Body of pancreas (tissue), 4 donors: ENCODE measurements at regions not wholly inside any gene's neighbourhood (a gene's known extent, or its start where the extent isn't known, plus 50 kb on each side); places are given as distances from the start of the nearest gene placed in this dataset.

Source experiments
- ATAC-seq: fragments of 150-250 bp; one replicate; pipeline ENCODE4 v1.9.1; 2016
- DNase-seq, 4 donors: peaks; one replicate each; pipeline ENCODE4 v3.0.0-alpha.2; 2019
- H3K27ac ChIP-seq, 4 donors: fragments of 200-600 bp; sonication (generic); 1 replicate in 3 of 4; 2 replicates in 1 of 4; pipeline versions ENCODE4 v1.5.1 to v1.6.1; 2016 to 2019; ENCODE audit warnings: mild to moderate bottlenecking in 1 of 4, mixed read lengths in 1 of 4, moderate library complexity in 1 of 4
- H3K27me3 ChIP-seq, 2 donors: fragments of 200-600 bp; sonication (generic); one replicate each; pipeline ENCODE4 v1.6.0; 2016; ENCODE audit warnings: mild to moderate bottlenecking in 1 of 2
- H3K36me3 ChIP-seq, 2 donors: fragments of 200-600 bp; sonication (generic); replicated peaks in 1 of 2; 2 replicates each; pipeline ENCODE4 v1.5.1; 2016; ENCODE audit warnings: low read depth in 2 of 2; ENCODE audit not compliant: insufficient read depth in 1 of 2
- H3K4me1 ChIP-seq: fragments of 200-600 bp; sonication (generic); one replicate; pipeline ENCODE4 v1.6.0; 2016
- H3K4me3 ChIP-seq, 2 donors: fragments of 200-600 bp; sonication (generic); 1 replicate in 1 of 2; 2 replicates in 1 of 2; pipeline ENCODE4 v1.5.1; 2016 to 2019
- H3K9me3 ChIP-seq, 3 donors: fragments of 200-600 bp; sonication (generic); 1 replicate in 2 of 3; 2 replicates in 1 of 3; pipeline ENCODE4 v1.5.1; 2016
- POLR2A ChIP-seq, 3 donors: fragments of 450-650 bp; IDR thresholded peaks; one replicate each; pipeline ENCODE4 v1.6.1; 2016; ENCODE audit warnings: antibody characterized with exemption in 3 of 3, mild to moderate bottlenecking in 2 of 3
- WGBS, 2 donors: methylation state at CpG; one replicate each; pipeline ENCODE4 v1.1.5; 2017; 5-methylcytosine and 5-hydroxymethylcytosine counted together
- intact Hi-C: fragments of 100-400 bp; cut with DNase I; formaldehyde crosslinking; loops from one replicate; pipeline ENCODE4 v1.15.1; 2023
- TF ChIP-seq, protein P1 (sequence below), 7 experiments: fragments of 450-650 bp in 4 of 7; fragments of 200-600 bp in 3 of 7; sonication (generic) in 3 of 7; IDR thresholded peaks; one replicate each; pipeline ENCODE4 v1.5.1; 2016 to 2019; ENCODE audit warnings: antibody characterized with exemption in 7 of 7

DNA sequence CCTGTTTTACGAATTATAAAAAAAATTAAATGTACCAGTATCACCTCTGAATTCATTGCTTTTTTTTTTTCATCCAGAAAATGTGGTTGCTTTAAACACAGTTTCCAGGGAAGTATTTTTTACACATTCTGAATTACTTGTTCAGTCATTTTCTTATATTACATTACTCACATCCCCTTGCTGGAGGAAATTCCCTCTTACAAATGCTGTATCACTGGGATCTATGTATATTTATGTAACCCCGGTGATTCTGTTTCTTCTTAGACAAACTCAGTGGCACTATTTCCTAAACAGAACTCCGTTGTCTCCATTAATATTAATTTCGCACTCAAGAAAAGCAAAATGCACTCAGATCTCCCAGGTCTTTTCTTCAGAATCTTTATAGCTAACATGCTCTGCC, 1078.5 kb upstream of the ZEB2 start:
- TF ChIP-seq POLR2A (IDR thresholded peaks at IDR 0.05): no peak
- TF ChIP-seq, protein P1, sequence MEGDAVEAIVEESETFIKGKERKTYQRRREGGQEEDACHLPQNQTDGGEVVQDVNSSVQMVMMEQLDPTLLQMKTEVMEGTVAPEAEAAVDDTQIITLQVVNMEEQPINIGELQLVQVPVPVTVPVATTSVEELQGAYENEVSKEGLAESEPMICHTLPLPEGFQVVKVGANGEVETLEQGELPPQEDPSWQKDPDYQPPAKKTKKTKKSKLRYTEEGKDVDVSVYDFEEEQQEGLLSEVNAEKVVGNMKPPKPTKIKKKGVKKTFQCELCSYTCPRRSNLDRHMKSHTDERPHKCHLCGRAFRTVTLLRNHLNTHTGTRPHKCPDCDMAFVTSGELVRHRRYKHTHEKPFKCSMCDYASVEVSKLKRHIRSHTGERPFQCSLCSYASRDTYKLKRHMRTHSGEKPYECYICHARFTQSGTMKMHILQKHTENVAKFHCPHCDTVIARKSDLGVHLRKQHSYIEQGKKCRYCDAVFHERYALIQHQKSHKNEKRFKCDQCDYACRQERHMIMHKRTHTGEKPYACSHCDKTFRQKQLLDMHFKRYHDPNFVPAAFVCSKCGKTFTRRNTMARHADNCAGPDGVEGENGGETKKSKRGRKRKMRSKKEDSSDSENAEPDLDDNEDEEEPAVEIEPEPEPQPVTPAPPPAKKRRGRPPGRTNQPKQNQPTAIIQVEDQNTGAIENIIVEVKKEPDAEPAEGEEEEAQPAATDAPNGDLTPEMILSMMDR (IDR thresholded peaks at IDR 0.05): no peak
- H3K36me3 ChIP-seq: no peaks in the 10 kb centered on the region
- no peak overlapping the region for H3K4me3 ChIP-seq
- no peaks in the 10 kb centered on the region for H3K27me3 ChIP-seq
- 86 to 88% methylated on average over 4 of the region's 4 CpGs for WGBS, 2 donors
- intact Hi-C loops: no loop called here
- H3K4me1 ChIP-seq: no peaks in the 10 kb centered on the region
- H3K27ac ChIP-seq: no peak overlapping the region
- no peak for DNase-seq
- no peak for ATAC-seq
- no peaks in the 10 kb centered on the region for H3K9me3 ChIP-seq

- Histone ChIP-seq H3K4me3 (no peak overlapping the region), H3K9me3 (no peaks in the 10 kb centered on the region), H3K27me3 (no peaks in the 10 kb centered on the region), H3K27ac (no peak overlapping the region), H3K4me1 (no peaks in the 10 kb centered on the region), H3K36me3 (no peaks in the 10 kb centered on the region)
- ATAC-seq (no peak), DNase-seq (no peak)
- intact Hi-C loops: no loop called here
- TF ChIP-seq, protein P1 (IDR thresholded peaks at IDR 0.05): no peak
- no peak for TF ChIP-seq POLR2A (IDR thresholded peaks at IDR 0.05)
Observed at GRCh38 chr2:145597809-145598208, 1077.9 kb upstream of the ZEB2 start.

DNA sequence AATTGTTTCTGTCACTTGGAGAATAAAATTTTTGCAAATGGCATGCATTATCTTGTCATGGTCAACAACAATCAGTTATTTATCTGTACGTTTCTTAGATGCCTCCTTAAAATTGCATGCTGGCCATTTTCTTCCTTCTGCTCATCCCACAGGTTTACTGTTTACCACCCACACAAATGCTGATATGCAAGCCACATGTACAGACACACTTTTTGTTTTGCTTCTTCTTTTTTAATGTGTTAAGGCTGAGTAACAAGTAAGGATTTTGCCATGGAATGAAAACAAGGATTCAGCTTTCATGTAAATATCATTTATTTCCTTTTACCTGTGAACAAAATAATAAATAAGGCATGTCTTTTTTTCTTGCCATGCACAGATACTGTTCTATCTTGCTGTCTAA, 1077.1 kb upstream of the ZEB2 start:
- H3K27ac ChIP-seq: no peak overlapping the region
- no peak for ATAC-seq

DNA sequence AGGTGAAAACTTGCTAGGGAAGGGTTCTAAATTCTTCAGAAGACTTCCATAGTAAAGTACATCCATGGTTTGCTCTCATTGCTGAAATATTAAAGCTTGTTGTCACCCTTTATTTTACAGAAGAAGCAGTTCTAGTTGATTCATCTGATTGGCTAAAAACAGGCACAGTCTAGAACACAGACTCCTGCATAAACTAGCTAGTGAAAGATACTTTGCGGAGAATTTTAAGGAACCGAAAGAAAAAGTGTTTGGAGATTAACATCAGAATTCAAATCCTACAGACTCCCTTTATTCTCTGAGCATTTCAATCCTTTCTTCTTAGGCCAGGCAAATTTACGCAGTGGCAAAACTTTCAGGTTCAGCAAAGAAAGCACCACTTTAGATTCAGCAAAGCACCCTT, 1076.5 kb upstream of the ZEB2 start:
- no peaks in the 10 kb centered on the region for H3K27me3 ChIP-seq
- no peak for DNase-seq
- WGBS, 2 donors: 86 to 91% methylated on average over 3 of the region's 3 CpGs
- H3K4me1 ChIP-seq: no peaks in the 10 kb centered on the region
- H3K36me3 ChIP-seq: no peaks in the 10 kb centered on the region
- H3K27ac ChIP-seq: no peak overlapping the region
- H3K4me3 ChIP-seq: no peak overlapping the region
- intact Hi-C loops: no loop called here
- ATAC-seq: no peak
- H3K9me3 ChIP-seq: no peaks in the 10 kb centered on the region
- TF ChIP-seq POLR2A (IDR thresholded peaks at IDR 0.05): no peak
- TF ChIP-seq, protein P1 (IDR thresholded peaks at IDR 0.05): no peak

More for the DNA sequence above, 1077.1 kb upstream of the ZEB2 start:
- Histone ChIP-seq H3K4me3 (no peak overlapping the region), H3K36me3 (no peaks in the 10 kb centered on the region), H3K27me3 (no peaks in the 10 kb centered on the region), H3K9me3 (no peaks in the 10 kb centered on the region), H3K4me1 (no peaks in the 10 kb centered on the region)
- DNase-seq: no peak
- intact Hi-C loops: no loop called here
- TF ChIP-seq, protein P1 (IDR thresholded peaks at IDR 0.05): no peak
- TF ChIP-seq POLR2A (IDR thresholded peaks at IDR 0.05): no peak
- WGBS, 2 donors: 60 to 70% methylated on average over 1 of the region's 1 CpG

DNA sequence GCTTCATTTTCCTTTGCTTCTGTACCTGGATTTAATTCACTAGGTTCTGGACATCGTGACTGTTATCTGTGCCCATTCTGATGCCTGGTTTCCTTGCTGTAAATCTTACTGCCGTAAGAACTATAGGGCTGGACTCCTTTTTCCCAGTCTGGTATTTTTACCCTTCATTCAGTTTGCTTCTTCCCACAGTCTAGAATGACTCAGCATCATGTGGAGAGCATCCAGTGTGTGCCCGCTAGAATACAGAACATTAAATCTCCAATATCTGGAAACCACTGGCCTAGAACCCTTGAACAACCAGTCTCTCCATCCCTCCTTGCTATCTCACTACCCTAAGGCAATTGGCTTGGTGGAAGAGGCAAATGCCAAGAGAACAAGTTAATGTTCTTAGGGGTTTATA, 1075.4 kb upstream of the ZEB2 start:
- intact Hi-C loops: no loop called here
- Histone ChIP-seq H3K9me3 (no peaks in the 10 kb centered on the region), H3K27me3 (no peaks in the 10 kb centered on the region), H3K36me3 (no peaks in the 10 kb centered on the region), H3K4me3 (no peak overlapping the region), H3K4me1 (no peaks in the 10 kb centered on the region), H3K27ac (no peak overlapping the region)
- no peak for ATAC-seq
- TF ChIP-seq, protein P1 (IDR thresholded peaks at IDR 0.05): no peak
- no peak for TF ChIP-seq POLR2A (IDR thresholded peaks at IDR 0.05)
- no peak for DNase-seq
- 90 to 95% methylated on average over 3 of the region's 3 CpGs for WGBS, 2 donors
